Osteocyte (in vitro differentiated cells): ENCODE measurements at regions not wholly inside any gene's neighbourhood (a gene's known extent, or its start where the extent isn't known, plus 50 kb on each side); places are given as distances from the start of the nearest gene placed in this dataset.
"Not testable (repeated sequence)": the region's sequence is repeated elsewhere in the genome, so short reads cannot be mapped to it uniquely, and the experiment has no call there.

Experiments used
- DNase-seq: peaks from one replicate; pipeline ENCODE4 v3.0.0; 2021; ENCODE audit warnings: mixed read lengths; ENCODE audit not compliant: unreplicated experiment; ENCODE audit errors: extremely low spot score
- H3K27ac Mint-ChIP-seq: one replicate; pipeline ENCODE4 v1.8.0; 2021; ENCODE audit warnings: mild to moderate bottlenecking, mixed read lengths; ENCODE audit not compliant: unreplicated experiment
- H3K27me3 Mint-ChIP-seq: one replicate; pipeline ENCODE4 v1.8.0; 2021; ENCODE audit warnings: mixed read lengths; ENCODE audit not compliant: unreplicated experiment
- H3K36me3 Mint-ChIP-seq: one replicate; pipeline ENCODE4 v1.8.0; 2021; ENCODE audit warnings: mixed read lengths; ENCODE audit not compliant: unreplicated experiment
- H3K4me1 Mint-ChIP-seq: one replicate; pipeline ENCODE4 v1.8.0; 2021; ENCODE audit warnings: mixed read lengths; ENCODE audit not compliant: unreplicated experiment
- H3K4me3 Mint-ChIP-seq: one replicate; pipeline ENCODE4 v1.8.0; 2021; ENCODE audit warnings: mild to moderate bottlenecking, moderate library complexity, mixed read lengths; ENCODE audit not compliant: unreplicated experiment
- H3K9me3 Mint-ChIP-seq: one replicate; pipeline ENCODE4 v1.8.0; 2021; ENCODE audit warnings: mixed read lengths; ENCODE audit not compliant: unreplicated experiment
- TF ChIP-seq, protein P1 (sequence below): fragments of 200-600 bp; sonication (generic); IDR thresholded peaks from 2 replicates; pipeline ENCODE4 v1.5.0; 2021; ENCODE audit warnings: antibody characterized with exemption, mild to moderate bottlenecking, moderate library complexity

DNA sequence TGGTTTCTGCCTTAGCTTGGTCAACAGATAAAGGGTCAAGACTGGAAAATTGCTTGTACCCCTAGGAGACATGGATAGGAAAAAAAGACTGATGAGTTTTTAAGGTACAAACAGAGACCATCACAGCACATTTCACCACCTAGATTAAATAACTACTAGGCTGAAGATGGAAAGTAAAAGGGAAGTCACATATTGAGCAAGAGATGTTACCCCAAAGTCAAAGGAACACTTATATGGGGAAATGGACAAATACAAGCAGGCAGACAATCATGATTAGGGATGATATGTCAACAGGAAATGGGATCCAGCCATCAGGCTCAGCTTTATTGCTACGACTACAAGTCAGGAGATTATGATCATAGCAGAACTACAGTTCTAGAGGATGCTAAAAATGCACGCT lies 1643.1 kb upstream of the CELF4 start:
- peaks cover 15% of the 10 kb centered on the region for H3K9me3 Mint-ChIP-seq
- H3K27ac Mint-ChIP-seq = no peak overlapping the region
- no peak overlapping the region for H3K4me3 Mint-ChIP-seq
- no peaks in the 10 kb centered on the region for H3K36me3 Mint-ChIP-seq
- no peaks in the 10 kb centered on the region for H3K4me1 Mint-ChIP-seq
- H3K27me3 Mint-ChIP-seq = no peaks in the 10 kb centered on the region
- TF ChIP-seq, protein P1, sequence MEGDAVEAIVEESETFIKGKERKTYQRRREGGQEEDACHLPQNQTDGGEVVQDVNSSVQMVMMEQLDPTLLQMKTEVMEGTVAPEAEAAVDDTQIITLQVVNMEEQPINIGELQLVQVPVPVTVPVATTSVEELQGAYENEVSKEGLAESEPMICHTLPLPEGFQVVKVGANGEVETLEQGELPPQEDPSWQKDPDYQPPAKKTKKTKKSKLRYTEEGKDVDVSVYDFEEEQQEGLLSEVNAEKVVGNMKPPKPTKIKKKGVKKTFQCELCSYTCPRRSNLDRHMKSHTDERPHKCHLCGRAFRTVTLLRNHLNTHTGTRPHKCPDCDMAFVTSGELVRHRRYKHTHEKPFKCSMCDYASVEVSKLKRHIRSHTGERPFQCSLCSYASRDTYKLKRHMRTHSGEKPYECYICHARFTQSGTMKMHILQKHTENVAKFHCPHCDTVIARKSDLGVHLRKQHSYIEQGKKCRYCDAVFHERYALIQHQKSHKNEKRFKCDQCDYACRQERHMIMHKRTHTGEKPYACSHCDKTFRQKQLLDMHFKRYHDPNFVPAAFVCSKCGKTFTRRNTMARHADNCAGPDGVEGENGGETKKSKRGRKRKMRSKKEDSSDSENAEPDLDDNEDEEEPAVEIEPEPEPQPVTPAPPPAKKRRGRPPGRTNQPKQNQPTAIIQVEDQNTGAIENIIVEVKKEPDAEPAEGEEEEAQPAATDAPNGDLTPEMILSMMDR = no peak
- no peak for DNase-seq

DNA sequence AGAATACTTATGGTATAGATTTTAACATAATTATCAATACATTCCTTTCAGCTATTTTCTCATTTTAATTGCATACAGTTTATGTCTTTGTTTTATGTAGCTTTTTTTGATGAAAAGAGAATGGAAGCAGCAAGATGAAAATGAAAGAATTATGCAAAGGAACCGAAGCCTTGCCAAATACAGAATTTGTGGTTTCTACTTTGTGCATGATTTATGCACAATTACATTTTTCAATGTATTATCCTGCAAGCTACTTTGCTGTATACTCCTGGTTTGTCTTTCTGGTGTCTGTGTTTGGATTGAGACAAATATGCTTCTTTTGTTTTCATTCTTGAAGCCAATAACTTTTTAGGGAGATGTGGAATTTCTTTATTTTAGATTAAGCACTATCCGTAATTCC lies 1642.6 kb upstream of the CELF4 start:
- DNase-seq = no peak
- TF ChIP-seq, protein P1 = no peak
- Mint-ChIP-seq H3K4me3 (no peak overlapping the region), H3K27me3 (no peaks in the 10 kb centered on the region), H3K4me1 (no peaks in the 10 kb centered on the region), H3K9me3 (peaks cover 14% of the 10 kb centered on the region), H3K27ac (no peak overlapping the region), H3K36me3 (no peaks in the 10 kb centered on the region)

DNA sequence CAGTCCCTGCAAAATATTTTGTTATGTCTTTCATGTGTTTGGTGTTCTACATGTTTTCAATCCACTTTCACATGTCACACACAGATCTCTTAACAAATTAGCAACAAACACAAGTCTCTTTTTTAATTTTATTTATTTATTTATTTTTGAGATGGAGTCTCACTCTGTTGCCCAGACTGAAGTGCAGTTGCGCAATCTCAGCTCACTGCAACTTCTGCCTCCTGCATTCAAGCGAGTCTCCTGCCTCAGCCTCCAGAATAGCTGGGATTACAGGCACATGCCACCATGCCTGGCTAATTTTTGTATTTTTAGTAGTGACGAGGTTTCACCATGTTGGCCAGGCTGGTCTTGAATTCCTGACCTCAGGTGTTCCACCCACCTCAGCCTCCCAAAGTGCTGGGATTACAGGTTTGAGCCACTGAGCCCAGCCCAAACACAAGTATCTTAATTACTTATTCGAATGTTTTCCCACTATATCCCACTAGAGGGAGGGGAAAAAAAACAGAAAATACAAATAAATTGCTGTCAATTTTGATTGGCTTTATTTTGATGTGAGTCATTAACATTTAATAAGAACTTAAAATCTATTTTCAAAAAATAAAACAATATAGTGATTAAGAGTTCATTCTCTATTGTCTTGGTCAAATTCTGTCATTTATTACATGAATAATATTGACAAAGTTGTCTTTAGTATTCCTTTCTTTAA lies 1641.0 kb upstream of the CELF4 start:
- DNase-seq, H3K4me1 Mint-ChIP-seq, H3K4me3 Mint-ChIP-seq, H3K27me3 Mint-ChIP-seq, H3K36me3 Mint-ChIP-seq, H3K27ac Mint-ChIP-seq: not testable (repeated sequence)
- H3K9me3 Mint-ChIP-seq = peaks cover 14% of the 10 kb centered on the region

DNA sequence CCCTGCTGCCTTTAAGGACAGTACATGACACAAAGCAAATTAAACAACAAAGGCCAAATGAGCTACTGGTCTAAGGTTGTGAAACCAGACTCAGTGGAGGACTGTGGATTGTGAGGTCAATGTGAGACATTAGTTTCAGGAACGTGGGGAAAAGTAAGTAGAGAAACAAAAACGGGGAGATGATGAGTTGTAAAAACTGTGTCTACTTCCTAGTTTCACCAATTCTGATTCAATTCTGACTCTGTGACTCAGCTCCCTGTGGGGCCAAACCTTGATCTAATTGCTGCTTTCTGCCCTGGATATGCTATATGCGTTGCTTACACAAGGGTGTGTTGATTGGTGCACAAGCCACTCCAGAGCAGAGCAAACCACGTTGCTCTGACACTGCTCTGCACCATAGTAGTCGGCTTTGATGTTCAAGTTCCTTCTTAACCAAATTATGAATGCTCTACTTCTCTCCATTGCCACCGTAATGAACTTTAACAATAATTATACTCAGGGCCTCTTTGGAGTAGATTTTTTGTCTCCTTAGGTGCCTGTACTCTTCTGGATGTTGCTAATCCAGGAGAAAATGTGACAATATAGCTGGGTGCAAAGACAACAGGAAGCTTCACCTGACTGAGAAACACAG lies 1640.1 kb upstream of the CELF4 start:
- H3K27me3 Mint-ChIP-seq = no peaks in the 10 kb centered on the region
- no peak overlapping the region for H3K4me3 Mint-ChIP-seq
- no peaks in the 10 kb centered on the region for H3K36me3 Mint-ChIP-seq
- DNase-seq = no peak
- no peaks in the 10 kb centered on the region for H3K4me1 Mint-ChIP-seq
- H3K9me3 Mint-ChIP-seq = peaks cover 14% of the 10 kb centered on the region
- no peak overlapping the region for H3K27ac Mint-ChIP-seq
- TF ChIP-seq, protein P1 = no peak

DNA sequence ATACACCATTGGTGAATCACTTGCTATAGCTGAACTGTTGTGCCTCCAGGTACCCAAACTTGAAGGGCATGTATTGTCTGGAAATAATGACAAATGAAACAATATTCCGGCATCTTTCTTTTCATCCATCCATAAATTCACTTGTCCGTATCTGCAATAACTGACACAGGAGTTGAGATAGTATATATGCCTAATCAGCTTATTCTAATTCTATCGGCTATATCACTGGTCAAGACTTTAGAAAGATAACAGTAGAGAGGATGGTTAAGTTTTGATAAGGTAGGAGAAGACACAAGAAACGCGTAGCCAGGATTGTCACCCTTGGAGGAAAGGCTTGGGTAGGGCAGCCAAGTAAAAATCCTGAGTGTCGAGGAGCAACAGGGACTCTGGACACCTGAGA lies 1634.6 kb upstream of the CELF4 start:
- peaks cover 15% of the 10 kb centered on the region for H3K9me3 Mint-ChIP-seq
- no peak for DNase-seq
- H3K4me3 Mint-ChIP-seq = no peak overlapping the region
- no peaks in the 10 kb centered on the region for H3K36me3 Mint-ChIP-seq
- H3K27ac Mint-ChIP-seq = no peak overlapping the region
- H3K27me3 Mint-ChIP-seq = no peaks in the 10 kb centered on the region
- H3K4me1 Mint-ChIP-seq = no peaks in the 10 kb centered on the region
- TF ChIP-seq, protein P1 = no peak
